Adipocyte (in vitro differentiated cells): ENCODE measurements at regions not wholly inside any gene's neighbourhood (a gene's known extent, or its start where the extent isn't known, plus 50 kb on each side); places are given as distances from the start of the nearest gene placed in this dataset.

Experiments
- DNase-seq: peaks from one replicate; pipeline ENCODE4 v3.0.0-alpha.2; 2015; ENCODE audit warnings: low read depth
- H3K27me3 ChIP-seq: replicated peaks from 2 replicates; pipeline ENCODE4 v1.7.0; 2013; ENCODE audit warnings: mild to moderate bottlenecking, low read length, moderate library complexity; ENCODE audit not compliant: control insufficient read depth, insufficient read depth
- H3K36me3 ChIP-seq: 2 replicates; pipeline ENCODE4 v1.7.0; 2013; ENCODE audit warnings: low read length, mild to moderate bottlenecking, moderate library complexity; ENCODE audit not compliant: control insufficient read depth, insufficient read depth, severe bottlenecking
- H3K4me1 ChIP-seq: 2 replicates; pipeline ENCODE4 v1.7.0; 2013; ENCODE audit warnings: mild to moderate bottlenecking, low read length, moderate library complexity; ENCODE audit not compliant: control insufficient read depth, insufficient read depth
- H3K4me3 ChIP-seq: 2 replicates; pipeline ENCODE4 v1.7.0; 2013; ENCODE audit warnings: mild to moderate bottlenecking, low read length, moderate library complexity
- H3K9ac ChIP-seq: 2 replicates; pipeline ENCODE4 v1.7.0; 2013; ENCODE audit warnings: mild to moderate bottlenecking, low read length, moderate library complexity
- H3K9me3 ChIP-seq: 2 replicates; pipeline ENCODE4 v1.7.0; 2013; ENCODE audit warnings: mild to moderate bottlenecking, low read length, moderate library complexity; ENCODE audit not compliant: control insufficient read depth

DNA sequence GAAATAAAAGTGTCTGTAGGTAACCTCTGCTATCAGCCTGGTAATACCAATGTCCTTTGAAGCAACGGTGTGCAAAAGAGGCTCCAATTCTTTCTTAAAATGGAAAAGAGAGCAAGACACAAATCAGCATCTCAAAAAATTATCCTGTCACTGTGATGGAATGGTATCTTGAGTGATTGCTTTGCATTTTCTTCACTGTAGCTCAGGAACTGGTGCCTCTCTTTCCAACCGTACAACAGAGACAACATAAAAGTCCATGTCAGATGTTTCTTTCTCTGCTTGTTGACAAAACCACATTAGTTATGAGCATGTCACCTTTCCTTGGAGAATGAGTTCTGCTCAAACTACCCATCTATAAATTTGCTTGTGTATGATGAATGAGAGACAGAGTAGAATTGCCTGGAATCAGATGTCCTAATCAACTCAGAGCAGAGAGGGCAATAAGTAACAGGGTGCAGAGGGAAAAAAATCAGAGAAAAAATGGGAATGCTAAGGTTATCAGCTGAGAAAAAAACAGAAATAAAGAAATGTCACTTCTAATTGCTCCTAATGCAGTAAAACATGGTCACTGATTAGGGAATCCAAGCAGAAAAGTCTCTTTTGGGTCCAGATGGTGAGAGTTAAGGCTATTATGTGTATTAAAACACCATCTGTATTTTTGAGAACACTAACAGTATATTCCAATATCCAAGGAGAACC lies 465.0 kb upstream of the ATP2B1 start:
- no peak for DNase-seq
- Histone ChIP-seq H3K9me3 (peaks cover 6% of the 10 kb centered on the region), H3K36me3 (no peaks in the 10 kb centered on the region), H3K4me1 (no peaks in the 10 kb centered on the region), H3K9ac (no peak overlapping the region), H3K4me3 (no peak overlapping the region), H3K27me3 (no peaks in the 10 kb centered on the region)

DNA sequence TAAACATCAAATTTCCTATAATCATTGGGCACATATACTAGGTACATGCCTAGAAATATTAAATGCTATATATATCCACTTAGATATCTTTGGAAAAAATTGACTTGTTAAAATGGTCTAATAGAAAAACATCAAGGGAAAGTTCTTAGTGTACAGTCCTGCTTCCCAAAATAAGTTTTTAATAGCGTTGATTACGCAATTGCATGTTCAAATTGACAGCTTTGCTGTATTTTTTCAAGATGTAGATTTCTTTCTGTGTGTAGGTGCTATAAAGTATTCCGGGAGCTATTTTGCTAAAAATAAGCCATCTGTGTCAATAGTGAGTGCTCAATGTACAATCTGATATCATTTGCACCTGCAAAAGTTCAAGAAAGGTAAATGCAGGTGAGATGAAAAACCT lies 463.9 kb upstream of the ATP2B1 start:
- Histone ChIP-seq H3K9me3 (peaks cover 5% of the 10 kb centered on the region), H3K9ac (no peak overlapping the region), H3K27me3 (no peaks in the 10 kb centered on the region), H3K4me3 (no peak overlapping the region), H3K4me1 (no peaks in the 10 kb centered on the region), H3K36me3 (no peaks in the 10 kb centered on the region)
- DNase-seq = no peak

DNA sequence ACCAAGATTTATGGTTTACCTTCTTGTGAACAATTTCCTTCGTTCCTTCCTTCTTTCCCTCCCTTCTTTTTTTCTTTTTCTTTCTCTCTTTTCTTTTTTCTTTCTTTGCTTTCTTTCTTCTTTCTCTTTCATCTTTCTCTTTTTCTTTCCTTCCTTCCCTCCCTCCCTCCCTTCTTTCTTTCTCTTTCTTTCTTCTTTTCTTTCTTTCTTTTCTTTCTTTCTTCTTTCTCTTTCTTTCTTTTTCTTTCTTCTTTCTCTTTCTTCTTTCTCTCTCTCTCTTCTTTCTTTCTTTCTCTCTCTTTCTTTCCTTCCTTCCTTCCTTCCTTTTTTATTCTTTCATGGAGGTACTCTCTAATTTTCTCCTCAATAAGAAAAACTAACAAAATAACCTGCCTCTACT lies 462.1 kb upstream of the ATP2B1 start:
- H3K4me3 ChIP-seq = no peak overlapping the region
- DNase-seq = no peak
- no peaks in the 10 kb centered on the region for H3K36me3 ChIP-seq
- no peak overlapping the region for H3K9ac ChIP-seq
- H3K4me1 ChIP-seq = no peaks in the 10 kb centered on the region
- H3K27me3 ChIP-seq = no peaks in the 10 kb centered on the region
- no peaks in the 10 kb centered on the region for H3K9me3 ChIP-seq

DNA sequence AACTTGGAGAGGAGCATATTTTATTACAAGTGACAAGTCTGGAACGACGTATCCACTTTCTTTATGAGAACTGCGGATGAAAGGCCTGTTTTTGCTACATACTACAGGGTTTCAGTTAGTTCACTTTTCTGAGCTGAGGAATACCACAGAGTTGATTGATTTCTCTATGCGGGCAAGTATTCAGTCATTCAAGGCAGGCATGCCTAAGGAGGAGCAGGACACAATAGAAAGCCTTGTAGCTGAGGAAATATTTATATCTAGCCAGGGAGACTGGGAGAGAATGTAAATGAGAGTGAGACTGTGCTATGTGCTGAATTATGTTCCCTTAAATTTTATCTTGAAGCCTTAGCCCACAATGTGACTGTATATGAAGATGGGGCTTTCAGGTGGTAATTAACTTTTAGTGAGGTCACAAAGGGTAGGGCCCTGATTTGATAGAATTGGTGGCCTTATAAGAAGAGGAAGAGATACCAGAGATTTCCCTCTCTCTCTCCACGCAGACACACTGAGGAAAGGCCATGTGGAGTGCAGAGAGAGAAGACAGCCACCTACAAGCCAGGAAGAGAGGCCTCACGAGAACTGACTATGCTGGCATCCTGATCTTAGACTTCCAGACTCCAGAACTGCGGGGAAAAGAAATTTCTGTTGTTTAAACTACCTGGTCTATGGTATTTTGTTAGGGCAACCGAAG lies 459.0 kb upstream of the ATP2B1 start:
- Histone ChIP-seq H3K9ac (no peak overlapping the region), H3K4me1 (no peaks in the 10 kb centered on the region), H3K9me3 (no peaks in the 10 kb centered on the region), H3K27me3 (no peaks in the 10 kb centered on the region), H3K36me3 (no peaks in the 10 kb centered on the region), H3K4me3 (no peak overlapping the region)
- no peak for DNase-seq

DNA sequence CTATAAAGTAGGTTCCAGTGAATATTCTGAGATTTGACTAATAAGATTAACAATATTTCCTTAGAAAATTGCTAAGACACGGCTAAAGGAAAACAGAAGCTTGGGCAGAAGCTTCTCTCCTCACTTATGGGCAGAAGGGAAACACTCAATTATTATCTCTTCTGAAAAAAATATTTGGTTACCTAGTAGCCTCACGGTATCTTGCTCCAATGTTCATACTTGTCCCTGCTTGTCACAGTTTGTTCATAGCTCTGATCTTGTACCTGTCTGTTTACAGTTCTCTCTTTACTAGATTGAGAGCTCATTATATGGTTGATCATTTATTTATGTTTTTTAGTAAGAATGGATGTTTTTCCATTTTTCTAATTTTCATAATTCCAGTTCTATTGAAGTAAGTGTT lies 458.0 kb upstream of the ATP2B1 start:
- Histone ChIP-seq H3K9me3 (no peaks in the 10 kb centered on the region), H3K4me3 (no peak overlapping the region)
- no peak for DNase-seq

GRCh38 chr12:90166012-90166411 lies 457.4 kb upstream of the ATP2B1 start:
- no peak for DNase-seq
- H3K4me1 ChIP-seq = no peaks in the 10 kb centered on the region
- H3K36me3 ChIP-seq = no peaks in the 10 kb centered on the region

More for the DNA sequence above, 458.0 kb upstream of the ATP2B1 start:
- Histone ChIP-seq H3K36me3 (no peaks in the 10 kb centered on the region), H3K4me1 (no peaks in the 10 kb centered on the region), H3K9ac (no peak overlapping the region), H3K27me3 (no peaks in the 10 kb centered on the region)

DNA sequence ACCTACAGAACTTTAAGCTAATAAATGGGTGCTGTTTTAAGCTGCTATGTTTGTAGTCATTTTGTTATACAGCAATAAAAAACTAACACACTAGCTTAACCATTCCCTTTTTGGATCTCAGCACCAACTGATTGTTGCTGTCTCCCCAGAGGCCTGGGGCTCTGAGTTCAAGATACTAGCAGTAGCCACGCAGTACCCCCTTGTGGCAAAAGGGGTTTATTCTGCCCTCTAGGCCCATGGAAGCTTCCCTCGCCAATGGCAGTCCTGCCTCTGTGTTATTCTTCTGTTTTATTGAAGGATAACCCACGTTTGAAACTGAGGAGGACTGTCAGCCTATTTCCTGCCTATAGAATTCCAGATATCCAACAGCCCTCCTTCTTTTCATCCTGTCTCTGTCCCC lies 455.3 kb upstream of the ATP2B1 start:
- Histone ChIP-seq H3K27me3 (no peaks in the 10 kb centered on the region), H3K4me1 (no peaks in the 10 kb centered on the region), H3K9ac (no peak overlapping the region), H3K9me3 (no peaks in the 10 kb centered on the region), H3K36me3 (no peaks in the 10 kb centered on the region), H3K4me3 (no peak overlapping the region)
- DNase-seq = no peak

More at GRCh38 chr12:90166012-90166411, 457.4 kb upstream of the ATP2B1 start:
- H3K27me3 ChIP-seq = no peaks in the 10 kb centered on the region
- no peak overlapping the region for H3K9ac ChIP-seq
- no peak overlapping the region for H3K4me3 ChIP-seq
- H3K9me3 ChIP-seq = no peaks in the 10 kb centered on the region

GRCh38 chr12:90153827-90154226 lies 445.2 kb upstream of the ATP2B1 start:
- H3K36me3 ChIP-seq = no peaks in the 10 kb centered on the region
- H3K4me1 ChIP-seq = no peaks in the 10 kb centered on the region
- H3K4me3 ChIP-seq = no peak overlapping the region
- H3K9ac ChIP-seq = no peak overlapping the region
- no peaks in the 10 kb centered on the region for H3K9me3 ChIP-seq
- no peaks in the 10 kb centered on the region for H3K27me3 ChIP-seq
- no peak for DNase-seq

DNA sequence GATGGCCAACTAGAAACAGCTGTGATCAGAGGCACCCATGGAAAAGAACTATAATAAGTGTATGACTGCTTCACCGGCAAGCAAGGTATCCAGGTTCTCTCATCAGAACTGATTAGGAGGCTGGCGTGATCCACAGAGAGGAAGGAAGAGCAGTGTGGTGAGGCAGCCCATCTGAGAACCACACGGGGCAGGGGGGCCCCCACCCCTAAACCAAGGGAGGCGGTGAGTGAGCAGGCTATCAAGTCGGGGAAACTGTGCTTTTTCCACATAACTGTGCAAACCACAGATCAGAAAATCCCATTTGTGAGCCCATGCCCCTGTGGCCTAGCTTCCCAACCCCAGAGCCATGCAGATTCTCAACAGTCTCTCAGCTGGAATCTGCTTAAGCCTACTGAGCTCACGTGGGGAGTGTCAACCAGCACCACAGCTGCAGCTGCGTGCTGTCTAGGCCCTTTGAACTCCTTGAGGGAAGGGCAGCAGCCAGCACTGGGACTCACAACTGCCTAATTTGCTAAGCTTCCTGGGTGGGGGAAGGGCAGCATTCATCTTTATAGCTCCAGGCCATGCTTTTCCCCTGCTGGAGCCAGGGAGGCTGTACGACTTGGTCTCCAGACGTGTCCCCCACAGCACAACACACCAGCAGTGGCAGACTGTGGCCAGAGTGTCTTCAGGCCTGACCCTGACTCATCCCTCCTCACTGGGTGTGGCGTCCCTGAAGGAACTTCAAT lies 444.4 kb upstream of the ATP2B1 start:
- no peaks in the 10 kb centered on the region for H3K4me1 ChIP-seq
- no peak overlapping the region for H3K9ac ChIP-seq
- DNase-seq = no peak
- H3K4me3 ChIP-seq = no peak overlapping the region
- no peaks in the 10 kb centered on the region for H3K36me3 ChIP-seq
- H3K9me3 ChIP-seq = no peaks in the 10 kb centered on the region
- H3K27me3 ChIP-seq = no peaks in the 10 kb centered on the region

DNA sequence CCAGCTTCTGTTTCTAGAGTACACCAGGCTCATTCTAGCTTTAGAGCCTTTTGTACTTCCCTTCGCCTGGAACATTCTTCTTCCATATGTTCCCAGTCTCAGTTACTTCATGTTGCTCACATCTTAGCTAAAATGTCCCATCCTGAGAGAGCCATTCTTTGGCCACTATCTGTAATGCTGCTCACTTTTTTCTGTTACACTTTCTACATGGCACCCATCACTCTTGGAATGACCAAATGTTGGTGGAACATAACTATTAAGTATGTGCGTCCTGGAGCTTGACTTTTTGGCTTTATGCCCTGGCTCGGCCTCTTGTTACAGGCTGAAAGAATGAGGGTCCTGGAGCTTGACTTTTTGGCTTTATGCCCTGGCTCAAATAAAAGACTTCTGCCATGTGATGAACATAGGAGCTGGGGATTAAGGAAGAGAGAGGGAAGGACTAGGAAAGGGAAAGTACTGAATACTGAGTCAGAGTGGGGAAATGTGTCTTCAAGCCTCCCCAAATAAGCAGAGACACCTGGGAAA lies 442.9 kb upstream of the ATP2B1 start:
- Histone ChIP-seq H3K9me3 (no peaks in the 10 kb centered on the region), H3K9ac (no peak overlapping the region), H3K4me1 (no peaks in the 10 kb centered on the region), H3K36me3 (no peaks in the 10 kb centered on the region), H3K27me3 (no peaks in the 10 kb centered on the region), H3K4me3 (no peak overlapping the region)
- no peak for DNase-seq

DNA sequence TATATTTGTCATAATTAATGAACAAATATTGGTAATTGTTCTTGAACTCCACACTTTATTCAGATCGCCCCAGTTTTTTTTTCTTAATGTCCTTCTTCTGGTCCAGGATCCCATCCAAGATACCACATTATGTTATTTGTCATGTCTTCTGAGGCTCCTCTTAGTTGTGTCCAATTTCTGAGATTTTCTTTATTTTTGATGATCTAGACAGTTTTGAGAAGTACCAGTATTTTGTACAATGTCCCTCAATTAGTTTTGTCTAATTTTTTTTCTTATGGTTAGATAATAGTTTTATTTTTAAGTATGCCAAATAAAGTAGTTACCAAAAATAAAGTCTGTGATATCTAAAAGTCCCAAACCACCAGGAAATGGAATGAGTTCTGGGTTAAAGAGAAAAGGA lies 440.8 kb upstream of the ATP2B1 start:
- Histone ChIP-seq H3K4me1 (no peaks in the 10 kb centered on the region), H3K9ac (no peak overlapping the region), H3K9me3 (no peaks in the 10 kb centered on the region), H3K36me3 (no peaks in the 10 kb centered on the region), H3K4me3 (no peak overlapping the region), H3K27me3 (no peaks in the 10 kb centered on the region)
- DNase-seq = no peak
